NB4 (cell line): ENCODE measurements at regions not wholly inside any gene's neighbourhood (a gene's known extent, or its start where the extent isn't known, plus 50 kb on each side); places are given as distances from the start of the nearest gene placed in this dataset.

Experiments used
- CTCF ChIP-seq: IDR thresholded peaks from one replicate; pipeline ENCODE4 v1.5.1; 2012; ENCODE audit warnings: low read depth, low read length
- MYC ChIP-seq: IDR thresholded peaks from 2 replicates; pipeline ENCODE4 v1.6.1; 2011; ENCODE audit warnings: low read depth, low read length
- POLR2A ChIP-seq: IDR thresholded peaks from 2 replicates; pipeline ENCODE4 v1.6.1; 2011; ENCODE audit warnings: mild to moderate bottlenecking; ENCODE audit not compliant: insufficient read length; ENCODE audit errors: extremely low read depth

- TF ChIP-seq CTCF (no peak), MYC (no peak), POLR2A (no peak)
Measured at GRCh38 chr21:26691416-26691815, 118.3 kb upstream of the CYYR1 start.
